OCI-LY7 (cell line): ENCODE measurements at regions not wholly inside any gene's neighbourhood (a gene's known extent, or its start where the extent isn't known, plus 50 kb on each side); places are given as distances from the start of the nearest gene placed in this dataset.

Experiments used
- BruUV-seq: library from RNA; stranded (reverse); fragments of 400-500 nt; replicated peaks from 2 replicates; lab custom pipeline; 2021; lab: Mats Ljungman, UMichigan
- CTCF ChIA-PET: fragments of 300-600 bp; sonication (Branson Sonifier 250); formaldehyde crosslinking; loops from one replicate; lab custom pipeline; 2022; ENCODE audit warnings: antibody characterized with exemption; ENCODE audit not compliant: unreplicated experiment; lab: Charles Lee
- POLR2A ChIA-PET: fragments of 300-600 bp; sonication (Branson Sonifier 250); formaldehyde crosslinking; loops from one replicate; lab custom pipeline; 2022; ENCODE audit warnings: antibody characterized with exemption; lab: Charles Lee
- DNase-seq: peaks from one replicate; pipeline ENCODE4 v3.0.0-alpha.2; 2015; ENCODE audit warnings: low spot score
- H2AFZ ChIP-seq: fragments of 200-600 bp; sonication (generic), shearing (Covaris generic); 2 replicates; pipeline ENCODE4 v1.6.1; 2014; ENCODE audit warnings: mild to moderate bottlenecking, antibody characterized with exemption, low read length, moderate library complexity
- H3K27ac ChIP-seq: fragments of 200-600 bp; sonication (generic); 2 replicates; pipeline ENCODE4 v1.5.1; 2014; ENCODE audit warnings: mixed run types, low read depth, mild to moderate bottlenecking, moderate library complexity, low read length, inconsistent platforms; ENCODE audit not compliant: poor library complexity, severe bottlenecking
- H3K36me3 ChIP-seq: fragments of 200-600 bp; sonication (generic); 2 replicates; pipeline ENCODE4 v1.6.1; 2014; ENCODE audit warnings: mild to moderate bottlenecking, antibody characterized with exemption, low read length, moderate library complexity, mixed read lengths; ENCODE audit not compliant: insufficient read depth
- H3K4me1 ChIP-seq: fragments of 200-600 bp; sonication (generic); 2 replicates; pipeline ENCODE4 v1.5.1; 2014; ENCODE audit warnings: mild to moderate bottlenecking, low read length; ENCODE audit not compliant: insufficient read depth, poor library complexity, severe bottlenecking
- H3K4me2 ChIP-seq: fragments of 200-600 bp; sonication (generic); 2 replicates; pipeline ENCODE4 v1.6.1; 2014; ENCODE audit warnings: mild to moderate bottlenecking, low read length
- H3K4me3 ChIP-seq: fragments of 200-600 bp; sonication (generic); 2 replicates; pipeline ENCODE4 v1.5.1; 2014; ENCODE audit warnings: mild to moderate bottlenecking, low read depth, low read length; ENCODE audit not compliant: poor library complexity, severe bottlenecking
- H3K79me2 ChIP-seq: fragments of 200-600 bp; sonication (generic); 2 replicates; pipeline ENCODE4 v1.6.1; 2016; ENCODE audit warnings: low read depth, mild to moderate bottlenecking, low read length, moderate library complexity, mixed read lengths; ENCODE audit not compliant: insufficient read depth
- H3K9me2 ChIP-seq: fragments of 200-600 bp; sonication (generic); 2 replicates; pipeline ENCODE4 v1.6.1; 2016; ENCODE audit warnings: mild to moderate bottlenecking, low read length, mixed read lengths; ENCODE audit not compliant: insufficient read depth
- H3K9me3 ChIP-seq: fragments of 200-600 bp; sonication (generic); 2 replicates; pipeline ENCODE4 v1.6.1; 2014; ENCODE audit warnings: mild to moderate bottlenecking, mixed run types, low read length, mixed read lengths
- H4K20me1 ChIP-seq: fragments of 200-600 bp; sonication (generic); 2 replicates; pipeline ENCODE4 v1.6.1; 2014; ENCODE audit warnings: mild to moderate bottlenecking, antibody characterized with exemption, low read length, moderate library complexity, mixed read lengths; ENCODE audit not compliant: insufficient read depth
- EZH2phosphoT487 ChIP-seq: fragments of 200-600 bp; sonication (generic); IDR thresholded peaks from 2 replicates; pipeline ENCODE4 v1.6.1; 2018; ENCODE audit warnings: low read depth, borderline replicate concordance, mild to moderate bottlenecking, mixed run types, antibody characterized with exemption, low read length, moderate library complexity, mixed read lengths
- intact Hi-C: fragments of 100-400 bp; cut with micrococcal nuclease; formaldehyde crosslinking; loops from one replicate; pipeline ENCODE4 v1.10.0; 2022; ENCODE audit not compliant: unreplicated experiment
- TF ChIP-seq, protein P1 (sequence below): fragments of 200-600 bp; sonication (generic); conservative IDR thresholded peaks from 2 replicates; pipeline ENCODE4 v1.5.1; 2014; ENCODE audit warnings: mild to moderate bottlenecking, antibody characterized with exemption, low read length, moderate library complexity, mixed read lengths

GRCh38 chr11:11743216-11743615, 98.6 kb upstream of the USP47 start:
- Histone ChIP-seq H3K79me2 (no peaks in the 10 kb centered on the region), H3K4me1 (no peaks in the 10 kb centered on the region), H3K9me2 (no peaks in the 10 kb centered on the region), H3K27ac (no peak overlapping the region), H4K20me1 (no peaks in the 10 kb centered on the region), H3K4me2 (no peak overlapping the region), H2AFZ (no peak overlapping the region), H3K9me3 (no peaks in the 10 kb centered on the region), H3K36me3 (no peaks in the 10 kb centered on the region), H3K4me3 (no peak overlapping the region)
- ChIA-PET CTCF (no interaction called here), POLR2A (no interaction called here)
- no TSS peak for BruUV-seq
- TF ChIP-seq, protein P1, sequence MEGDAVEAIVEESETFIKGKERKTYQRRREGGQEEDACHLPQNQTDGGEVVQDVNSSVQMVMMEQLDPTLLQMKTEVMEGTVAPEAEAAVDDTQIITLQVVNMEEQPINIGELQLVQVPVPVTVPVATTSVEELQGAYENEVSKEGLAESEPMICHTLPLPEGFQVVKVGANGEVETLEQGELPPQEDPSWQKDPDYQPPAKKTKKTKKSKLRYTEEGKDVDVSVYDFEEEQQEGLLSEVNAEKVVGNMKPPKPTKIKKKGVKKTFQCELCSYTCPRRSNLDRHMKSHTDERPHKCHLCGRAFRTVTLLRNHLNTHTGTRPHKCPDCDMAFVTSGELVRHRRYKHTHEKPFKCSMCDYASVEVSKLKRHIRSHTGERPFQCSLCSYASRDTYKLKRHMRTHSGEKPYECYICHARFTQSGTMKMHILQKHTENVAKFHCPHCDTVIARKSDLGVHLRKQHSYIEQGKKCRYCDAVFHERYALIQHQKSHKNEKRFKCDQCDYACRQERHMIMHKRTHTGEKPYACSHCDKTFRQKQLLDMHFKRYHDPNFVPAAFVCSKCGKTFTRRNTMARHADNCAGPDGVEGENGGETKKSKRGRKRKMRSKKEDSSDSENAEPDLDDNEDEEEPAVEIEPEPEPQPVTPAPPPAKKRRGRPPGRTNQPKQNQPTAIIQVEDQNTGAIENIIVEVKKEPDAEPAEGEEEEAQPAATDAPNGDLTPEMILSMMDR, result no peak
- TF ChIP-seq EZH2phosphoT487, result no peak
- no peak for DNase-seq
- intact Hi-C loops, result no loop called here

DNA sequence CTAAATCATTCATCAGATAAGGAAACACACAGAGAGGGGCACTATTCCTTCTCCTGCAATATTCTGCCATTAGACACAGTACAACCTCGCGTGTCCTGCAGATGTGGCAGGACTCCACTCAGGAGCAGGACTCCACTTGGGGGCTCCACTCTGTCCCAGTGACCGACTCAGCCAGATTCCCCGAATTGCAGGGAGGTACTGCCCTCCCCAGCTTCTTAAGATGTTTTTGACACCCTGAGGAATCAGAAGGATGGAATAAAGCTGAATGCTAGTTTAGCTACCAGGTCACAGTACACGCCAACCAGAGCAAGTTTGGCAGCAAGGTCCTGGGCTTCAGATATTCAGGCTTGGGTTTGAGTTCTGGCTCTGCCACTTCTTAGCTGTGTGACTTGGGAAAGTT, 99.3 kb upstream of the USP47 start:
- Histone ChIP-seq H3K36me3 (no peaks in the 10 kb centered on the region), H3K79me2 (no peaks in the 10 kb centered on the region), H3K27ac (no peak overlapping the region), H3K4me1 (no peaks in the 10 kb centered on the region), H3K9me2 (no peaks in the 10 kb centered on the region), H4K20me1 (no peaks in the 10 kb centered on the region), H3K9me3 (no peaks in the 10 kb centered on the region), H3K4me2 (no peak overlapping the region), H2AFZ (no peak overlapping the region), H3K4me3 (no peak overlapping the region)
- BruUV-seq, result no TSS peak
- CTCF ChIA-PET, result no interaction called here
- DNase-seq, result no peak
- POLR2A ChIA-PET, result no interaction called here
- intact Hi-C loops, result no loop called here
- no peak for TF ChIP-seq EZH2phosphoT487

- TF ChIP-seq, protein P1, result no peak
- no peak for TF ChIP-seq EZH2phosphoT487
- no peak overlapping the region for H3K4me2 ChIP-seq
- H2AFZ ChIP-seq, result no peak overlapping the region
- no peaks in the 10 kb centered on the region for H3K9me2 ChIP-seq
- intact Hi-C loops, result no loop called here
- H3K4me1 ChIP-seq, result no peaks in the 10 kb centered on the region
- no peak for DNase-seq
- no peaks in the 10 kb centered on the region for H3K79me2 ChIP-seq
- H3K4me3 ChIP-seq, result no peak overlapping the region
- no peaks in the 10 kb centered on the region for H3K36me3 ChIP-seq
- no TSS peak for BruUV-seq
- no peak overlapping the region for H3K27ac ChIP-seq
- H4K20me1 ChIP-seq, result no peaks in the 10 kb centered on the region
- no peaks in the 10 kb centered on the region for H3K9me3 ChIP-seq
- ChIA-PET CTCF (no interaction called here), POLR2A (no interaction called here)
These were observed 100.9 kb upstream of the USP47 start for GRCh38 chr11:11740836-11741235.
